EL (cell line): ENCODE measurements at regions not wholly inside any gene's neighbourhood (a gene's known extent, or its start where the extent isn't known, plus 50 kb on each side); places are given as distances from the start of the nearest gene placed in this dataset.
"Not testable (repeated sequence)": the region's sequence is repeated elsewhere in the genome, so short reads cannot be mapped to it uniquely, and the experiment has no call there.

Experiments used
- DNase-seq: peaks from one replicate; pipeline ENCODE4 v3.0.0-alpha.2; 2016

GRCh38 chr3:177483182-177483967 lies 286.1 kb upstream of the TBL1XR1 start:
- no peak for DNase-seq

GRCh38 chr3:177484206-177484605 lies 286.9 kb upstream of the TBL1XR1 start:
- no peak for DNase-seq

- peak; percentile 49 for DNase-seq
These were observed 287.6 kb upstream of the TBL1XR1 start for GRCh38 chr3:177484926-177485325.

GRCh38 chr3:177487635-177488186 lies 290.4 kb upstream of the TBL1XR1 start:
- no peak for DNase-seq

- DNase-seq, result no peak
These were observed 291.5 kb upstream of the TBL1XR1 start for GRCh38 chr3:177488740-177489139.

GRCh38 chr3:177490626-177491025 lies 293.3 kb upstream of the TBL1XR1 start:
- no peak for DNase-seq

GRCh38 chr3:177491296-177492032 lies 294.2 kb upstream of the TBL1XR1 start:
- DNase-seq, result peak; percentile 54

- DNase-seq, result no peak
These were observed 295.8 kb upstream of the TBL1XR1 start for GRCh38 chr3:177493091-177493490.

- no peak for DNase-seq
These were observed 296.9 kb upstream of the TBL1XR1 start for GRCh38 chr3:177494216-177494615.

- DNase-seq, result no peak
These were observed 298.3 kb upstream of the TBL1XR1 start for GRCh38 chr3:177495566-177495965.

GRCh38 chr3:177498037-177498857 lies 301.0 kb upstream of the TBL1XR1 start:
- DNase-seq, result no peak

- not testable (repeated sequence) for DNase-seq
These were observed 301.8 kb upstream of the TBL1XR1 start for GRCh38 chr3:177499039-177499438.

- DNase-seq, result no peak
These were observed 302.6 kb upstream of the TBL1XR1 start for GRCh38 chr3:177499779-177500423.

- DNase-seq, result no peak
These were observed 313.5 kb upstream of the TBL1XR1 start for GRCh38 chr3:177510693-177511216.

GRCh38 chr3:177512945-177513814 lies 315.9 kb upstream of the TBL1XR1 start:
- DNase-seq, result no peak

- DNase-seq, result no peak
These were observed 316.7 kb upstream of the TBL1XR1 start for GRCh38 chr3:177513815-177514610.

GRCh38 chr3:177514611-177515499 lies 317.6 kb upstream of the TBL1XR1 start:
- no peak for DNase-seq

- DNase-seq, result no peak
These were observed 318.5 kb upstream of the TBL1XR1 start for GRCh38 chr3:177515786-177516157.
